Adrenal gland (tissue), 9 donors: ENCODE measurements at regions not wholly inside any gene's neighbourhood (a gene's known extent, or its start where the extent isn't known, plus 50 kb on each side); places are given as distances from the start of the nearest gene placed in this dataset.
"Not testable (repeated sequence)": the region's sequence is repeated elsewhere in the genome, so short reads cannot be mapped to it uniquely, and the experiment has no call there.

Source experiments
- DNase-seq, 7 donors: peaks; one replicate each; pipeline ENCODE4 v3.0.0-alpha.2; 2019 to 2020
- H3K27ac ChIP-seq, 5 donors: fragments of 200-600 bp; sonication (generic) in 4 of 5; 1 replicate in 3 of 5; 2 replicates in 2 of 5; pipeline versions ENCODE4 v1.5.1 to v1.8.0; 2016 to 2020; ENCODE audit warnings: mild to moderate bottlenecking in 1 of 5
- H3K27me3 ChIP-seq: fragments of 200-600 bp; 2 replicates; pipeline ENCODE4 v1.8.0; 2021
- H3K36me3 ChIP-seq, 2 donors: fragments of 200-600 bp; replicated peaks in 1 of 2; 1 replicate in 1 of 2; 2 replicates in 1 of 2; pipeline versions ENCODE4 v1.5.1 to v1.8.0; 2018 to 2022
- H3K4me1 ChIP-seq, 2 donors: fragments of 200-600 bp; replicated peaks in 1 of 2; 1 replicate in 1 of 2; 2 replicates in 1 of 2; pipeline versions ENCODE4 v1.5.1 to v1.8.0; 2018 to 2021
- H3K4me3 ChIP-seq, 4 donors: fragments of 200-600 bp; sonication (generic) in 3 of 4; one replicate each; pipeline ENCODE4 v1.5.1; 2016 to 2018
- H3K9me3 ChIP-seq, 3 donors: fragments of 200-600 bp; sonication (generic) in 1 of 3; replicated peaks in 1 of 3; 1 replicate in 2 of 3; 2 replicates in 1 of 3; pipeline versions ENCODE4 v1.5.1 to v1.8.0; 2016 to 2021
- POLR2A ChIP-seq, 2 donors: fragments of 450-650 bp; IDR thresholded peaks; one replicate each; pipeline ENCODE4 v1.6.1; 2017; ENCODE audit warnings: antibody characterized with exemption in 2 of 2, mild to moderate bottlenecking in 2 of 2, moderate library complexity in 1 of 2
- WGBS, 4 donors: extraction: QIAGEN DNeasy Blood & Tissue Kit in 2 of 4; methylation state at CpG; one replicate each; pipeline versions ENCODE4 v1.1.5 to v1.1.7; 2013 to 2017; 5-methylcytosine and 5-hydroxymethylcytosine counted together
- intact Hi-C, 2 donors: fragments of 100-400 bp; cut with DNase I; formaldehyde crosslinking; loops; one replicate each; pipeline versions ENCODE4 v1.14.1 to v1.15.0; 2022 to 2023
- TF ChIP-seq, protein P1 (sequence below), 6 experiments: fragments of 450-650 bp in 4 of 6; fragments of 200-600 bp in 2 of 6; sonication (generic) in 1 of 6; IDR thresholded peaks; 1 replicate in 5 of 6; 2 replicates in 1 of 6; pipeline versions ENCODE4 v1.5.1 to v1.8.0; 2016 to 2021; ENCODE audit warnings: antibody characterized with exemption in 6 of 6, mild to moderate bottlenecking in 2 of 6, moderate library complexity in 1 of 6
- donor health status: healthy with polysubstance abuse.
- donor health status: Bipolar disorder and iron deficiency.
- donor health status: DM: yes; HTN: yes; CAD: no.
- donor health status: DM: no; HTN: no; CAD: no.
- donor health status: DM: no; HTN: no; CAD: no.

GRCh38 chr7:16265863-16266458 lies 155.4 kb downstream of the CRPPA start:
- Histone ChIP-seq H3K9me3 (no peaks in the 10 kb centered on the region), H3K36me3 (no peaks in the 10 kb centered on the region), H3K27ac (no peak overlapping the region), H3K4me1 (no peaks in the 10 kb centered on the region), H3K27me3 (no peaks in the 10 kb centered on the region), H3K4me3 (no peak overlapping the region)
- DNase-seq = no peak
- WGBS, 4 donors = 87 to 96% (median 89%) methylated on average over 3 of the region's 3 CpGs
- TF ChIP-seq POLR2A (IDR thresholded peaks at IDR 0.05) = no peak
- TF ChIP-seq, protein P1, sequence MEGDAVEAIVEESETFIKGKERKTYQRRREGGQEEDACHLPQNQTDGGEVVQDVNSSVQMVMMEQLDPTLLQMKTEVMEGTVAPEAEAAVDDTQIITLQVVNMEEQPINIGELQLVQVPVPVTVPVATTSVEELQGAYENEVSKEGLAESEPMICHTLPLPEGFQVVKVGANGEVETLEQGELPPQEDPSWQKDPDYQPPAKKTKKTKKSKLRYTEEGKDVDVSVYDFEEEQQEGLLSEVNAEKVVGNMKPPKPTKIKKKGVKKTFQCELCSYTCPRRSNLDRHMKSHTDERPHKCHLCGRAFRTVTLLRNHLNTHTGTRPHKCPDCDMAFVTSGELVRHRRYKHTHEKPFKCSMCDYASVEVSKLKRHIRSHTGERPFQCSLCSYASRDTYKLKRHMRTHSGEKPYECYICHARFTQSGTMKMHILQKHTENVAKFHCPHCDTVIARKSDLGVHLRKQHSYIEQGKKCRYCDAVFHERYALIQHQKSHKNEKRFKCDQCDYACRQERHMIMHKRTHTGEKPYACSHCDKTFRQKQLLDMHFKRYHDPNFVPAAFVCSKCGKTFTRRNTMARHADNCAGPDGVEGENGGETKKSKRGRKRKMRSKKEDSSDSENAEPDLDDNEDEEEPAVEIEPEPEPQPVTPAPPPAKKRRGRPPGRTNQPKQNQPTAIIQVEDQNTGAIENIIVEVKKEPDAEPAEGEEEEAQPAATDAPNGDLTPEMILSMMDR (IDR thresholded peaks at IDR 0.05) = no peak
- intact Hi-C loops = no loop called here

GRCh38 chr7:16264823-16265804 lies 156.2 kb downstream of the CRPPA start:
- Histone ChIP-seq H3K36me3 (no peaks in the 10 kb centered on the region), H3K9me3 (no peaks in the 10 kb centered on the region), H3K4me1 (no peaks in the 10 kb centered on the region), H3K4me3 (no peak overlapping the region), H3K27ac (no peak overlapping the region), H3K27me3 (no peaks in the 10 kb centered on the region)
- DNase-seq = no peak
- WGBS, 4 donors = 75 to 80% (median 78%) methylated on average over 7 of the region's 7 CpGs
- TF ChIP-seq, protein P1 (IDR thresholded peaks at IDR 0.05) = no peak
- TF ChIP-seq POLR2A (IDR thresholded peaks at IDR 0.05) = no peak
- intact Hi-C loops = no loop called here

DNA sequence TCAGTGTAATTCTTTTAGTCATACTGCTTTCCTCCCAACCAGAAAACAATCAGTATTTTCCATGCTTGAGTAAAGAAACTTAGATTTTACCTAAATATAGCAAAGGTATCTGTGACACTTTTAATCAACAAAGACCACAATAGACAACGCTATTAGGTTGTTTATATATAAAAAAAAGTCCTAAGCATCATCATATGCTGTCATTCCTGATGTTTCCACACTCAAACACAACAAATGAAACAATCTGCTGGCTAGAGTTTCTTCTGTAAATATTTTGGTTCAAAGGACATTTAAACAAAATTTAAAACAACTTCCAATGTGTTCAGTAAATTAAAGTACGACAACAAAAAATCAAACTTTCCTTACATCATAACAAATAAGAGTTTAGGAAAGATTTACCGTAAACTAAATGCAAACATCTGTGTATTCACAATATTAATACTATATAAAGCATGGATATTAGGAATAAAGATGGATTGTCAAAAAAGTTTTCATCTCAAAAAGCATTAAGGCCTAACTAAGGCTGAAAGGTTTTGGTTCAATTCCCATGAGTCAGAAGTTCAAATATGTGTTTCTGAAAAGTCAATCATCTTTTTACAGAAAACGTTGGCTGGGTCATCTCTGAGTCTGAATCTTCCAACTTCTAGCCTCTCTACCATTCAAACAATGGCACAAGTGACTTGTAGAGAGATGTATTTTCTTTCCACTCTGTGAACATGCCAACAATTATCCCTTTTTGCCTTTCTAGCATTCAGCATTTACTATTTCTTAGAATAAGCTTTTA lies 157.1 kb downstream of the CRPPA start:
- DNase-seq = no peak
- whole genome bisulfite sequencing, 4 donors = 72 to 77% (median 75%) methylated on average over 4 of the region's 4 CpGs
- no peak overlapping the region for H3K4me3 ChIP-seq
- no peaks in the 10 kb centered on the region for H3K4me1 ChIP-seq
- no peaks in the 10 kb centered on the region for H3K9me3 ChIP-seq
- no peaks in the 10 kb centered on the region for H3K27me3 ChIP-seq
- TF ChIP-seq, protein P1 (IDR thresholded peaks at IDR 0.05) = no peak
- TF ChIP-seq POLR2A (IDR thresholded peaks at IDR 0.05) = no peak
- H3K27ac ChIP-seq = no peak overlapping the region
- intact Hi-C loops = no loop called here
- H3K36me3 ChIP-seq = no peaks in the 10 kb centered on the region

DNA sequence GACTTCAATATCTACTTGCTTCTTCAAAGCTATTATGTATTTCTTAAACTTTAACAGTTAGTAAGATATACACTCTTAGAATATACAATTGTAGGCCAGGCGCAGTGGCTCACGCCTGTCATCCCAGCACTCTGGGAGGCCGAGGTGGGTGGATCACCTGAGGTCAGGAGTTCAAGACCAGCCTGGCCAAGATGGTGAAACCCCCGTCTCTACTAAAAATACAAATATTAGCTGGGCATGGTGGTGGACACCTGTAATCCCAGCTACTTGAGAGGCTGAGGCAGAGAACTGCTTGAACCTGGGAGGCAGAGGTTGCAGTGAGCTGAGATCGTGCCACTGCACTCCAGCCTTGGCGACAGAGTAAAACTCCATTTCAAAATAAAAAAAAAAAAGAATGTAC lies 158.0 kb downstream of the CRPPA start:
- H3K4me3 ChIP-seq, intact Hi-C loops, H3K9me3 ChIP-seq, H3K36me3 ChIP-seq, H3K27me3 ChIP-seq, H3K27ac ChIP-seq, DNase-seq, H3K4me1 ChIP-seq: not testable (repeated sequence)
- 89 to 95% (median 91%) methylated on average over 6 of the region's 6 CpGs for WGBS, 4 donors
